ENCODE measurements at regions not wholly inside any gene's neighbourhood (a gene's known extent, or its start where the extent isn't known, plus 50 kb on each side); places are given as distances from the start of the nearest gene placed in this dataset.

- Histone ChIP-seq H3K9me2 (ENCODE audit: insufficient read depth, low read length) (no peaks in the 10 kb centered on the region), H3K4me3 (ENCODE audit: low read length) (no peak overlapping the region), H3K9ac (ENCODE audit: low read length) (no peak overlapping the region), H3K4me2 (ENCODE audit: low read length) (no peak overlapping the region), H3K27ac (ENCODE audit: low read length) (no peak overlapping the region), H3F3A (ENCODE audit: insufficient read depth, low read length, poor library complexity, severe bottlenecking) (no peaks in the 10 kb centered on the region), H4K20me1 (ENCODE audit: insufficient read depth) (no peaks in the 10 kb centered on the region), H3K79me2 (replicated peaks; ENCODE audit: insufficient read depth, low read length) (no peaks in the 10 kb centered on the region), H3K36me3 (ENCODE audit: insufficient read depth, low read length) (no peaks in the 10 kb centered on the region), H3K27me3 (ENCODE audit: insufficient read depth, low read depth, low read length) (no peaks in the 10 kb centered on the region), H3K9me3 (ENCODE audit: low read length) (no peaks in the 10 kb centered on the region), H2AFZ (ENCODE audit: low read depth, low read length) (no peak overlapping the region)
- TF ChIP-seq TAF1 (IDR thresholded peaks at IDR 0.05; ENCODE audit: low read depth) (no peak), EP300 (conservative IDR thresholded peaks at IDR 0.05; ENCODE audit: poor library complexity, severe bottlenecking) (no peak), POLR2AphosphoS5 (IDR thresholded peaks at IDR 0.05) (no peak), REST (IDR thresholded peaks at IDR 0.05; ENCODE audit: borderline replicate concordance) (no peak), CTCF (IDR thresholded peaks at IDR 0.05; ENCODE audit: poor library complexity, severe bottlenecking) (no peak), SMC3 (conservative IDR thresholded peaks at IDR 0.05; ENCODE audit: poor library complexity) (no peak), RAD21 (conservative IDR thresholded peaks at IDR 0.05) (no peak), EZH2 (IDR thresholded peaks at IDR 0.05; ENCODE audit: borderline replicate concordance, insufficient read depth, low read length, poor library complexity, severe bottlenecking) (no peak), MXI1 (conservative IDR thresholded peaks at IDR 0.05; ENCODE audit: poor library complexity, severe bottlenecking) (no peak)
These were observed 111.5 kb upstream of the UGT8 start for GRCh38 chr4:114487101-114487500.

GRCh38 chr4:114488301-114488982 is 110.2 kb upstream of the UGT8 start:
- Histone ChIP-seq H3K27ac (ENCODE audit: low read length) (no peak overlapping the region), H3K9ac (ENCODE audit: low read length) (no peak overlapping the region), H3K4me2 (ENCODE audit: low read length) (no peak overlapping the region), H3F3A (ENCODE audit: insufficient read depth, low read length, poor library complexity, severe bottlenecking) (no peaks in the 10 kb centered on the region), H4K20me1 (ENCODE audit: insufficient read depth) (no peaks in the 10 kb centered on the region), H3K36me3 (ENCODE audit: insufficient read depth, low read length) (no peaks in the 10 kb centered on the region), H3K9me2 (ENCODE audit: insufficient read depth, low read length) (no peaks in the 10 kb centered on the region), H2AFZ (ENCODE audit: low read depth, low read length) (no peak overlapping the region), H3K79me2 (replicated peaks; ENCODE audit: insufficient read depth, low read length) (no peaks in the 10 kb centered on the region), H3K4me3 (ENCODE audit: low read length) (no peak overlapping the region), H3K27me3 (ENCODE audit: insufficient read depth, low read depth, low read length) (no peaks in the 10 kb centered on the region), H3K9me3 (ENCODE audit: low read length) (no peaks in the 10 kb centered on the region)
- TF ChIP-seq REST (IDR thresholded peaks at IDR 0.05; ENCODE audit: borderline replicate concordance) (no peak), TAF1 (IDR thresholded peaks at IDR 0.05; ENCODE audit: low read depth) (no peak), MXI1 (conservative IDR thresholded peaks at IDR 0.05; ENCODE audit: poor library complexity, severe bottlenecking) (no peak), POLR2AphosphoS5 (IDR thresholded peaks at IDR 0.05) (no peak), EP300 (conservative IDR thresholded peaks at IDR 0.05; ENCODE audit: poor library complexity, severe bottlenecking) (no peak), SMC3 (conservative IDR thresholded peaks at IDR 0.05; ENCODE audit: poor library complexity) (no peak), RAD21 (conservative IDR thresholded peaks at IDR 0.05) (no peak), EZH2 (IDR thresholded peaks at IDR 0.05; ENCODE audit: borderline replicate concordance, insufficient read depth, low read length, poor library complexity, severe bottlenecking) (no peak), CTCF (IDR thresholded peaks at IDR 0.05; ENCODE audit: poor library complexity, severe bottlenecking) (no peak)
